ENCODE measurements at regions not wholly inside any gene's neighbourhood (a gene's known extent, or its start where the extent isn't known, plus 50 kb on each side); places are given as distances from the start of the nearest gene placed in this dataset.

GRCh38 chr1:234785471-234785919, 175.5 kb upstream of the IRF2BP2 start:
- peak; percentile 47 for DNase-seq

GRCh38 chr1:234784108-234784507, 174.1 kb upstream of the IRF2BP2 start:
- peak; percentile 45 for DNase-seq

- DNase-seq, result peak; percentile 55
These were observed 172.8 kb upstream of the IRF2BP2 start for GRCh38 chr1:234782791-234783190.

DNA sequence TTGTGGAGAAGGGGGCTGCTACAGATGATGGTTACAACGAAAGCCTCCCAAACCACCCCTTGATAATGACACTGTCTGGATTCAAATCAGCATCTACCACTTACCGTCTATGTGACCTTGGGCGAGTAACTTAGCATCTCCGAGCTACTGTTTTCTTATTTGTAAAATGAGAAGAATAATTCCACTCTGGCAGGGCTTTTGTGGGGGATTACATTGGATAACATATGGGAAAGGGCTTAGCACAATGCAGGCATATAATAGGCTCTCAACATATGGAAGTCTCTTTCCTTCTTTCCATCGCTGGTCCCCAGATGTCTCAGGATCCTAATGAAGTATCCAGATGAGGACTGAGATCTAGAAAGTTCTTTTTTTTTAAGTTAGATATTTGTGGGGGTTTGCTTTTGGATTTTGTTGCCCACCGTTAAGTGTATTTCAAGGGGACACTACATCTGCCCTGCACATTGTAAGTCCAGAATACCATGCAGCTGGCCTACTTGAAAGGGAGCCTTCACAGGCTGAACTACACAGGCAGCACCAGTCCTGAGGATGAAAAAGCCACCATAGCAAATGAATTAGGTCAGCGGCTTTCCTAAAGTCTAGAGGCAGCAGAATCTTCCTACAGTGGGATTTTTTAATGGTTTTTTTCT, 172.2 kb upstream of the IRF2BP2 start:
- DNase-seq, result peak; percentile 37

GRCh38 chr1:234781241-234782065, 171.5 kb upstream of the IRF2BP2 start:
- peak; percentile 64 for DNase-seq

DNA sequence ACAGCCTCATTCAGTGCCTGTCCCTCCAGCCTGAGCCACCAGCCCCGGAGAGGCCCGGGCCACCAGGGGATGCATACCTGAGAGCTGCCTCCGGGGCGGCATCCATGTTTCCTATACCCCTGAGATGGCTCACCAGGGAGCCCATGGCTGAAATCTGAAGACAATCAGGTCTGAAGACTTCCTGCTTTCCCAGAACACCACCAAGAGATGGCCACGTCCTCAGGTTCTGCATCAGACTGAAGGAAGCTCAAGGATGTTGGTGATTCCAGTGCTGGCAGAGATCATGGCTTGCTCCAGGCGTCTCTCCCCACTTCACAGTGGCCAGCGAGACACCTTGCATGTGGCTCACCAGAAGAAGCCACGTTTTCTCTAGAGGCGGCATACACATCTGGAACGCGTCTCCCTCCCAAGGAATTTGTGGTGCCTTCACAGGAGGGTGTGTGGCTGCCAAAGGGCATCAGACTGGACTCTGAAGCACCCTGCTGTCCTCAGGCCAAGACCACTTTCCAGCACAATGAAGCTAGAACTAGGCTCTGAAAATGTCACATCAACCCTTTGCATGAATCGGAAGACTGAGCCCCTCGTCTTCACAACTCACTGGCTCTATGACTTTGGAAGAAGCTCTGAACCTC, 170.7 kb upstream of the IRF2BP2 start:
- DNase-seq, result peak; percentile 65

DNA sequence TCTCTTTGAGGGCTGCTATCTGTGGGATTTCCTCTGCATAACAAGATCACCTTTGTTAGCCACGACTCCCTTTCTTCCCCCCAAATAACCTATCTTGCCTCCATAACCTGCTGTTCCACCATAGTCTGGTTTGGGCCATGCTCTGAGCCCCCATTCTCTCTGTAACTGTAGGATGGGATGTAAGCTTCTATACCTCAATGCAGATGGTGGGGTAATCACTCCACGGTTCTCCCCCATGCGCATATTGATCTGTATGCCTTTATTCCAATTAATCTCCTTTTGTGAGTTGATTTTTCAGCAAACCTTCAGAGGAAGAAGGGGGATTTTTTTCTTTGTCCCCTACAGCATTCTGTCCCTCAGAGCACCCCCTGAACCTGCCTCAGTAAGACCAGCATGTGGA, 170.1 kb upstream of the IRF2BP2 start:
- peak; percentile 53 for DNase-seq

DNA sequence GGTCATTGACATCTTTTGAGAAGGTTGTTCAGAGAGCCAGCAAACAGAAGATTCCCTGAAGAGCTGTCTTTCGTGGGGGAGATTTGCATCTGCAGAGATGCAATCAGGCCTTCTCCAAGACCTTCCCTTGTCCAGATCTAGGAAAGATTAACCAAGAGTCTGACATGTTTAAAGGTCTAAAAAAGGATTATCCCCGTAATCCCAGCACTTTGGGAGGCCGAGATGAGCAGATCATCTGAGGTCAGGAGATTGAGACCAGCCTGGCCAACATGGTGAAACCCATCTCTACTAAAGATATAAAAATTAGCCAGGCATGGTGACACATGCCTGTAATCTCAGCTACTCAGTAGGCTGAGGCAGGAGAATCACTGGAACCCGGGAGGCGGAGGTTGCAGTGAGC, 169.6 kb upstream of the IRF2BP2 start:
- peak; percentile 55 for DNase-seq

GRCh38 chr1:234779160-234779538, 169.2 kb upstream of the IRF2BP2 start:
- peak; percentile 67 for DNase-seq

- peak; percentile 68 for DNase-seq
These were observed 168.5 kb upstream of the IRF2BP2 start for GRCh38 chr1:234778221-234779159.

- no peak for DNase-seq
These were observed 167.9 kb upstream of the IRF2BP2 start for GRCh38 chr1:234777856-234778220.

DNA sequence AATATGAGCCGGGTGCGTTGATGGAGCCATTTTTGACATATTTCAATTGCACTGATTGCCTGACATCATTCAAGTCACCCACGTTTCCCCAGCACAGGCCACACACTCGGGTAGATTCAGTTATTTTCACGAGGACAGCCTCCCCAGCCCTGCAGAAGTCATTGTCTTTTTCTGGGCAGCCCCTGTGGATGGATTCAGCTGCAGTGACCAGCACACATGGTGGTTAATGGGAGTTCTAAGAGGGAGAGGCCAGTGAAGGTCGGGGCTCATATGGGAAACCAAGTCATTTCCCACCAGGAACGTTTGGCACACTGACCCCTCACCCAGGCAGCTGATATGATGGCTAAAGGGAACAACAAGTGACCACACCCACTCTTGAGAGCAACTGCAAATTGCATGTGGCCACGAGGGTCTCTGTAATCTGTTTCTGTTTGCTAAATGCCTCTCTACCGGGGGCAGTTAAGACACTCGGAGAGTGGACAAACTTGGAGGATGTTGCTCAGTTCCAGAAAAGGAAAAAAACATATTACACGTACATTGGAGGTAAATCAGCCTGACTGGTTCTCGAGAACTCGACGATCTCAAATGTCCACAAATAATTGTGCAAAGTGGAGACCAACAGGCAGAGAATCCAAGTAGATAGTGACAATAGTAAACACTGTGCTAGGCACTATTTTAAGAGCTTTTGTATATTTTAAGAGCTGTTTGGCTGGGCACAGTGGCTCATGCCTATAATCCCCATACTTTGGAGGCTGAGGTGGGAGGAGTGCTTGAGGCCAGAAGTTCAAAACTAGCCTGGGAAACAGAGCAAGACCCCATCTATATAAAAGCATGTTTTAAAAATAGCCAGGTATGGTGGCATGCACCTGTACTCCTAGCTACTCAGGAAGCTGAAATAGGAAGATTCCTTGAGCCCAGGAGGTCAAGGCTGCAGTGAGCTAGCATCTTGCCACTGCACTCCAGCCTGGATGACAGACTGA, 167.2 kb upstream of the IRF2BP2 start:
- DNase-seq, result peak; percentile 62

GRCh38 chr1:234776256-234776875, 166.4 kb upstream of the IRF2BP2 start:
- DNase-seq, result peak; percentile 67

- DNase-seq, result peak; percentile 56
These were observed 165.7 kb upstream of the IRF2BP2 start for GRCh38 chr1:234775477-234776246.

DNA sequence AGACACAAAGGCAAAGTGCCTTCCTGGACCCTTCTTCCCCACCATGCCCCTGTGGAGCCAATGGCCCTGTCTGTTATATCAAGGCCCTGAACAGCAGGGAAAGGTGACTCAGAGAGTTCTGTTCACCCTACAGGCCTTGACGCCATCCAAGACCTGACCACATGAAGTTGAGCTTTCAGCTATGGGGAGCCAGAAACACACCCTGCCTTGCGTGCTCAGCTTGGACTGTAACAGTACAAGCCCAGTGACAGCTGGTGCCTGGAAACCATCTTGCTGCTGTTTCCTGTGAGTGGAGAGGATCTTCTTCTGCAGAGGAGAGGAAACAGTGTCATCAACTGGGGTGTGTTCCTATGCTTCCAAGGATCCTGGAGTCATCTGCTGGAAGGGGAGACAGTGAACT, 165.0 kb upstream of the IRF2BP2 start:
- DNase-seq, result peak; percentile 57

GRCh38 chr1:234773936-234774677, 164.1 kb upstream of the IRF2BP2 start:
- peak; percentile 52 for DNase-seq

DNA sequence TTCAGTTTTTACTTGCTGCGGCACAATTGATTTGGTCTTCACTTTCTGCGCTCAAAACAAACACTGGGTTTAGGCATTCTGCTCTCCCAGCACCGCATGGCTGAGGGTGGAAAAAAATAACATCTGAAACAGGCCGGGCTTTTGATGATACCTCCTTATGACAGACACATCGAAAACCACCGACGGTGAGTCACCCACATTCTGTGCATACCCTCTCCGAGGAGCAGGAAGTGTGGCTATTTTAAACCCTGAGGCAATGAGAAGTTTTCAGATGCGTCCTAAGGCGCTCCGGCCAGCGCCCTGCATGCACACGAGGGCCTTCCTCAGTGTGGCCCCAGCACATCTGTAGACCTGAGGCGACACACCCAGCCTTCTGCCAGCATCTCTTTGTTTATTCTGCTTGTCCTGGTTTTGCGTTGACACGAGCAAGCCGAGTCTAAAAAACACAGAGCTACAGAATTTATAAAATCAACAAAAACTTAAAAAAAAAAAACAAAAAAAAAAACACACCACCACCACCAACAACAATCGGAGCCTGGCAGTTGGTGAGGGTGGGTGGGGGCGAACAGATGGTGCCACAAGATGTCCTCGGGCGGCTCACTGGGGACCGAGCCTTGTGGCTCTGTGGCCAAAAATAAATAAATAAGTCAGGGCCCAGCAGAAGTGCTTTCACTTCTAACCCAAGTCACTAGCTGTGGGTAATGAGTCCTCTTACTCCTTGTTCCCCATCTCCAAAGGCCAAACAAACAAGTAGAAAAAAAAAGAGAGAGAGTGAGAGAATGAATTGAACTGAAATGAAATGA, 162.6 kb upstream of the IRF2BP2 start:
- peak; percentile 88 for DNase-seq

DNA sequence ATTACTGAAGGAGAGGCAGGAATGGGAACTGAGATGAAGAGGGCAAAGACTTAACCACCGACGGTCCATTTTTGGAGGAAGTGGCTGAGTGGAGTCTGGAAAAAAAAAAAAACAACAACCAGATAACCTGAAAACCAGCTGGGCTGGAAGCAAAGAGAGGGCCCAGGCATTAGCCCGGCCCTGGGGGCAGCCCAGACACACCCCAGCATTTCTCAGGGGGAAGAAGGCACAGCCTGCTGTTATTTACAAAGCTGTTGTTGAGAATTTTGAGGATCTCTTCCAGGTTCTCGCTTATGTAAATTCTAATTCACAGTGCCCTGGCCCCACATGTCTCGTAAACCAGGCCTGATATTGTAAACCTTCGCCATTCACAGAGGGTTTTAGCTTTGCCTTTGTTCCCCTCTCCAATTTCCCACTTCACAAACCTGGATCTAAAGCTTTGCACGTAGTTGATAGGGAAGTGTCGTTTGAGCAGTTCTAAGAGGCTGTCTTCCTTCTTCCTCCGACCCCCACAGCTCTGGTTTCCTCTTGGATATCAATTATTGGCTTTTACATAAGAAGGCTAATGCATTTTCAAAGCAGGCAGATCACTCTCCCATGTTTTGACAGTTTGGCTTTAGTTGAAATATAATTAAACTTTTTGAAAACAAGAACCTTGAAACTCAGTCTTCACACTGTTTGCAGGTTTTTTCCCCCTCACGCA, 161.8 kb upstream of the IRF2BP2 start:
- peak; percentile 62 for DNase-seq
